Ecto neural progenitor cell (in vitro differentiated cells): ENCODE measurements at regions not wholly inside any gene's neighbourhood (a gene's known extent, or its start where the extent isn't known, plus 50 kb on each side); places are given as distances from the start of the nearest gene placed in this dataset.

Experiments used
- DNase-seq: peaks from one replicate; pipeline ENCODE4 v3.0.0-alpha.2; 2018; ENCODE audit warnings: low spot score

GRCh38 chr13:58792854-58793253 lies 1161.3 kb downstream of the PCDH17 start:
- DNase-seq = no peak

- DNase-seq = no peak
Observed at GRCh38 chr13:58795715-58796114, 1164.2 kb downstream of the PCDH17 start.

DNA sequence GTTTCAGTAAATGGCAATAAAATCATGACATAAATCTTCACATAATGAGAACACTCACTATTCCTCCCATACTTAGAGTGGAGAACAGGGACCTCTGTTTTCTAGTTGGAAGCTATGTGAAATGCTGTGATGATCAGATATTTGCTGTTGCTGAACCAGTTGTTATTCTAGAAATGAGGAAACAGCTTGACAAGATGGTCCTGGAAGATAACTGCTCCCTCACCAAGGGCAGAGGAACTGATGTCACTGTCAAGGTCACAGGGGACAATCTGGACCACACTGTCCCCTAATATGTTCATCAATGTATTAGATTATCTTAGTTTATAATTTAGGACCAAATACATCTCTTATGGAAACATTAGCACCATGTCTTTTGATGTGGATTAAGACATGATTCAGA lies 1173.3 kb downstream of the PCDH17 start:
- DNase-seq = no peak

GRCh38 chr13:58806401-58806800 lies 1174.9 kb downstream of the PCDH17 start:
- DNase-seq = no peak

DNA sequence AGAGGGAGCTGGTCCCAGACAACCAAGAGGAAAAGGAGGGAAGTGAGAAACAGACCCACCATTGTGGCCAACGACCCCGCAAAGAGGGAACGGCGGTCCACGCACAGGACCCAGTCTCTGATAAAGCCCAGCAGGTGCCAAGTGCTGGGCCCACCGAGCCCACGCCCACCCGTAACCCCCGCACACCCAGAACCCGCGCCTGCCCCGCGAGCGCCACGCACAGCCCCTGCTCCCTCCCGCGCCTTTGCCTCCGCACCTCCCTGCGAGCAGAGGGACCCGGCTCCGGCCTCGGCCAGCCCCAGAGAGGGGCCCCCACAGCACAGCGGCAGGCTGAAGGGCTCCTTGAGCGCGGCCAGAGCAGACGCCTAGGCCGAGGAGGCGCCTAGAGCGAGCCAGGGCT lies 1192.2 kb downstream of the PCDH17 start:
- DNase-seq = no peak

- DNase-seq = no peak
Observed at GRCh38 chr13:58827904-58828303, 1196.4 kb downstream of the PCDH17 start.

GRCh38 chr13:58830841-58831240 lies 1199.3 kb downstream of the PCDH17 start:
- no peak for DNase-seq

DNA sequence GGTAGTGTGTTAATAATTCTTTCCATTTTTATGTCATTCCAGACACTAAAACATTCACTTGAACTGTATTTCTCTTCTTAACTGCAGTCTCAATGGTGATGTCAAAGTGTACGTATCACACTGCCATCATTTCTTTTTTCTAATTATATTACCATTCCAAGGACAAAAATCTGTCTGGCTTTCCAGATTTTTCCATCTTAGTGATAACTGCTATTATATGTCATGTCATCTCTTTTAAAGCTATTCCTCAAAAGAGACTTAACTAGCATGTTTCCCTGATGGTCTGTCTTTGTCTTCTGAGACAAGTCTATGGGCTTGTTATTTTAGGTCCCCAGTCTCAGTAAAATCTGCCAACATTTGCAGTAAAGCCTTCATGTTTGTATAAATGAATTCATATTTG lies 1207.1 kb downstream of the PCDH17 start:
- no peak for DNase-seq

DNA sequence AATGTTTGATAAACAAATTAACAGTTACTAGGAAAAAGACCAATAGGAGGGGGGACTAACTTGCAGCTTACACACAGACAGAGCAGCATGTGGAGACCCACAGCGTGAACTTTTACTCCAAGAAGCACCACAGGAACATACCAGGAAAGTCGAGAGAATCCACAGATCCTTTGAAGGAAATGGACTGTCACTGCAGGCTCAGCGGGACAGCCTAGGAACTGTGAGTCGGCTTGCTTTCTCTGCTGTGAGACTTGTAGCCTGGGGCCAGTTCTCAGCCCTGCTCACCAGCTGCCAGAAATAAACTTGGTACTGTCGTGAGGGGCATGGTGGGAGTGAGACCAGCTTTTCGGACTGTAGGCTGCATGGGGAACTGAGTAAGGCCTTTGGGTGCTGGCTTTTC lies 1211.5 kb downstream of the PCDH17 start:
- DNase-seq = no peak

GRCh38 chr13:58843567-58843966 lies 1212.0 kb downstream of the PCDH17 start:
- no peak for DNase-seq

DNA sequence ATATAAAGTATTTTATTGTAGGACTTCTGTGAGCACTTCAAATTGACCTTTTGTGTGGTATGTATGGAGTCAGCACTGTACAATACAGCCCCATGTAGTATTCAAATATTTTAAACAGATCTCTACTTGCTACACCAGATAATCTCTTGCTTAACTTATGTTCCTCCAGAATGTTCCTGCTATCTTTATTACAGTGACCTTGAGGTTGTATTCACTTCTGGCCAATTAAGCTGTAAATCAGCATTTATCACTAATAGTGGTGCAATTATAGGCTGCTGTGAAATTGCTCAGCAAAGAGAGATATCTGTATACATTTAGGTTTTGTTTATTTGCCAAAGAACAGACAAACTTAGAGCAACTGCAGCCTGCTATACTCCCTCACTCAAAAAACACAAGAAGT lies 1218.6 kb downstream of the PCDH17 start:
- DNase-seq = no peak

- DNase-seq = no peak
Observed at GRCh38 chr13:58852076-58852475, 1220.5 kb downstream of the PCDH17 start.

- DNase-seq = no peak
Observed at GRCh38 chr13:58855283-58855682, 1223.7 kb downstream of the PCDH17 start.

- peak; percentile 37 for DNase-seq
Observed at GRCh38 chr13:58858870-58859371, 1227.4 kb downstream of the PCDH17 start.

GRCh38 chr13:58865286-58865685 lies 1233.7 kb downstream of the PCDH17 start:
- no peak for DNase-seq

DNA sequence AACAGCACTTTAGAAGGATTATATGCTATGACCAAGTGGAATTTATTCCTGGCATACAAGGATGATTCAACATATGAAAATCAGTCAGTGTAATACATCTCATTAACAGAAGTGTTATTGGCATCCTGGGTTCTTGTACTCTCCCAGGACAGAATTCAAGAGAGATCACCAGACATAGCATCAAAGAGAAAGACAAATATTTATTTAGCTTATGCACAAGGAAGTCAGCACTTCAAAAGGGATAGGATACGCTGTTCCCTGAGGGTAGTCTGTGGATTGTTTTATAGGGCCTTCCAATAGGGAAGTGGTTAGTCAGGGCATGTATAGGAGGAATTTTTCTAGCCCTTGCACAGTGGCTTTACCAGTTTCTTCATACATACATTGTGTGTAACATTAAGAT lies 1238.0 kb downstream of the PCDH17 start:
- no peak for DNase-seq

DNA sequence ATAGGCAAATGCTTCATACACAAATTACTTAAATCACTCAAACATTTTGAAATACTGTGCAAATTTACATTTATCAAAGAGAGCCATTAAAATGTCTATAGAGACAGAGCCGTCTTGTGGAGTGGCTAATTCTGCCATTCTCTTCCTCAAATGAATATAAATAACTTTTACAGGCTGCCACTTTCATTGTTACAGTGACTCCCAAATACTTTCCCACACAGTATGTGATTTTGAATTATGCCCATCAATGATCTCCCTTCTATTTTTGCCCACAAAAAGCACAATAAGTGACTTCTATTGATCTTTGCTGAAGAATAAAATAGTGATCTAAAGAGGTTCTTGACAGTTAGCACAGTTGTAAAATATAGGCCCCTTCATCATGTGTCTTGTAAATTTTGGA lies 1244.9 kb downstream of the PCDH17 start:
- no peak for DNase-seq

- DNase-seq = no peak
Observed at GRCh38 chr13:58879114-58879513, 1247.6 kb downstream of the PCDH17 start.

- DNase-seq = no peak
Observed at GRCh38 chr13:58882516-58882915, 1251.0 kb downstream of the PCDH17 start.

GRCh38 chr13:58883405-58883804 lies 1251.9 kb downstream of the PCDH17 start:
- DNase-seq = no peak

GRCh38 chr13:58884353-58885209 lies 1253.0 kb downstream of the PCDH17 start:
- DNase-seq = no peak

GRCh38 chr13:58889474-58889873 lies 1257.9 kb downstream of the PCDH17 start:
- DNase-seq = no peak

- no peak for DNase-seq
Observed at GRCh38 chr13:58893396-58893795, 1261.9 kb downstream of the PCDH17 start.
